ENCODE measurements at regions not wholly inside any gene's neighbourhood (a gene's known extent, or its start where the extent isn't known, plus 50 kb on each side); places are given as distances from the start of the nearest gene placed in this dataset.

DNA sequence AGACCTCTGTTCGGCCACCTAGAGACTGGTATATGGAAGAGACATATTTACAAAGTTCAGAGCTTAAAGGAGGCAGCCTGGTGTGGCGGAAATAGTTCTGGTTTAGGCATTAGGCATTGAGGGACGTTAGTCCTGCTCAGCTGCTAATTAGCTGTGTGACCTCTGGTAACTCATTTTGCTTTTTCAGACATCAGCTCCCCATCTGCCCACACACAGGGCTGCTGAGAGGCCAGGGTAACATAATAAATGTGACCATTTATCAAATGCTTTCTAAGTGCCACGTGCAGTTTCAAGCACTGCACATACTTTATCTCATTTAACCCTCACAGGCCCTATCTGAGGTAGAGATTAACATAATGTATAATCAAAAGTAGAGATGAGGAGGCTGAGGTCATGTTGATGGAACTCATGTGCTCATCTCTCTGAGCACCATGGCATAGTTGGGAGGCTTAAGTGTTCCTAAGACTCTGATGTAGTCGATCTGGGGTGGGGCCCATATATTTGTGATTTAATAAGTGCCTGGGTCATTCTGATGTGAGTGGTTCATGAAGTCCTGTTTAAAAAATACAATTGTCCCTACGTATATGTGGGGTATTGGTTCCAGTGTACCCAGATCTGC is 267.2 kb upstream of the PLXNA2 start:
- no peak overlapping the region for H2AFZ ChIP-seq (ENCODE audit: low read depth, low read length)
- no peaks in the 10 kb centered on the region for H3K36me3 ChIP-seq (ENCODE audit: insufficient read depth, low read length)
- H3K27ac ChIP-seq (ENCODE audit: low read length) = no peak overlapping the region
- TF ChIP-seq EZH2 (IDR thresholded peaks at IDR 0.05; ENCODE audit: borderline replicate concordance, low read depth, low read length, severe bottlenecking) = no peak
- TF ChIP-seq, protein P1, sequence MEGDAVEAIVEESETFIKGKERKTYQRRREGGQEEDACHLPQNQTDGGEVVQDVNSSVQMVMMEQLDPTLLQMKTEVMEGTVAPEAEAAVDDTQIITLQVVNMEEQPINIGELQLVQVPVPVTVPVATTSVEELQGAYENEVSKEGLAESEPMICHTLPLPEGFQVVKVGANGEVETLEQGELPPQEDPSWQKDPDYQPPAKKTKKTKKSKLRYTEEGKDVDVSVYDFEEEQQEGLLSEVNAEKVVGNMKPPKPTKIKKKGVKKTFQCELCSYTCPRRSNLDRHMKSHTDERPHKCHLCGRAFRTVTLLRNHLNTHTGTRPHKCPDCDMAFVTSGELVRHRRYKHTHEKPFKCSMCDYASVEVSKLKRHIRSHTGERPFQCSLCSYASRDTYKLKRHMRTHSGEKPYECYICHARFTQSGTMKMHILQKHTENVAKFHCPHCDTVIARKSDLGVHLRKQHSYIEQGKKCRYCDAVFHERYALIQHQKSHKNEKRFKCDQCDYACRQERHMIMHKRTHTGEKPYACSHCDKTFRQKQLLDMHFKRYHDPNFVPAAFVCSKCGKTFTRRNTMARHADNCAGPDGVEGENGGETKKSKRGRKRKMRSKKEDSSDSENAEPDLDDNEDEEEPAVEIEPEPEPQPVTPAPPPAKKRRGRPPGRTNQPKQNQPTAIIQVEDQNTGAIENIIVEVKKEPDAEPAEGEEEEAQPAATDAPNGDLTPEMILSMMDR (IDR thresholded peaks at IDR 0.05; ENCODE audit: borderline replicate concordance, extremely low read depth, low read length, poor library complexity, severe bottlenecking) = no peak
- no peaks in the 10 kb centered on the region for H3K9me3 ChIP-seq (ENCODE audit: insufficient read depth, low read length, severe bottlenecking)
- no peak overlapping the region for H3K4me2 ChIP-seq (ENCODE audit: insufficient read depth, low read length)
- no peaks in the 10 kb centered on the region for H3K79me2 ChIP-seq (ENCODE audit: insufficient read depth, low read length)
- peaks cover 12% of the 10 kb centered on the region for H3K27me3 ChIP-seq (ENCODE audit: insufficient read depth, low read length, poor library complexity)
- no peak for ATAC-seq (ENCODE audit: insufficient read depth, low read depth)
- no peak overlapping the region for H3K9ac ChIP-seq (ENCODE audit: low read depth, low read length)
- H4K20me1 ChIP-seq (ENCODE audit: insufficient read depth, low read length) = no peaks in the 10 kb centered on the region
- no peaks in the 10 kb centered on the region for H3K4me1 ChIP-seq (ENCODE audit: insufficient read depth, low read length)
- H3K4me3 ChIP-seq (ENCODE audit: low read depth in 1 of 2, low read length in 2 of 2) = no peak overlapping the region
- DNase-seq = no peak

DNA sequence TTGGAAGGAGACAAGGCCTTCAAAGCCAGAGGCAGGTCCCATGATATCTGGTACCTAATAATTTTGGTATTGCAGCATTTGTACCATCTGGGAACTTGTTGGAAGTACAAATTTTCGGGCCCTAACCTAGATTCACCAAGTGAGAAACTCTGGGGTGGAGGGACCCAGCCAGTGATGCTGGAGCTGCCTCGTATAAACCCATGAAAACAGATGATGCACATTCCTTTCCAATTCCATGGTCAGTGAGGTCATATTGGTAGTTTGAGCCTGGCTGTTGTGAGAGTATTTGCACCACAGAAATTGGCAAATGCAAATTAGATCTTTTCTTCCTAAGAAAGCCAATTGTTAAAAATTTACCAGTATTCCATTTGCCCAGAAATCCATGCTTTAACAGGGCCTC is 269.6 kb upstream of the PLXNA2 start:
- no peaks in the 10 kb centered on the region for H3K4me1 ChIP-seq (ENCODE audit: insufficient read depth, low read length)
- peaks cover 12% of the 10 kb centered on the region for H3K27me3 ChIP-seq (ENCODE audit: insufficient read depth, low read length, poor library complexity)
- no peaks in the 10 kb centered on the region for H3K79me2 ChIP-seq (ENCODE audit: insufficient read depth, low read length)
- no peak overlapping the region for H2AFZ ChIP-seq (ENCODE audit: low read depth, low read length)
- no peak overlapping the region for H3K9ac ChIP-seq (ENCODE audit: low read depth, low read length)
- TF ChIP-seq, protein P1 (IDR thresholded peaks at IDR 0.05; ENCODE audit: borderline replicate concordance, extremely low read depth, low read length, poor library complexity, severe bottlenecking) = no peak
- TF ChIP-seq EZH2 (IDR thresholded peaks at IDR 0.05; ENCODE audit: borderline replicate concordance, low read depth, low read length, severe bottlenecking) = no peak
- no peaks in the 10 kb centered on the region for H3K9me3 ChIP-seq (ENCODE audit: insufficient read depth, low read length, severe bottlenecking)
- no peaks in the 10 kb centered on the region for H4K20me1 ChIP-seq (ENCODE audit: insufficient read depth, low read length)
- DNase-seq (no peak), ATAC-seq (ENCODE audit: insufficient read depth, low read depth) (no peak)
- H3K4me2 ChIP-seq (ENCODE audit: insufficient read depth, low read length) = no peak overlapping the region
- H3K4me3 ChIP-seq (ENCODE audit: low read depth in 1 of 2, low read length in 2 of 2) = no peak overlapping the region
- no peaks in the 10 kb centered on the region for H3K36me3 ChIP-seq (ENCODE audit: insufficient read depth, low read length)
- no peak overlapping the region for H3K27ac ChIP-seq (ENCODE audit: low read length)

DNA sequence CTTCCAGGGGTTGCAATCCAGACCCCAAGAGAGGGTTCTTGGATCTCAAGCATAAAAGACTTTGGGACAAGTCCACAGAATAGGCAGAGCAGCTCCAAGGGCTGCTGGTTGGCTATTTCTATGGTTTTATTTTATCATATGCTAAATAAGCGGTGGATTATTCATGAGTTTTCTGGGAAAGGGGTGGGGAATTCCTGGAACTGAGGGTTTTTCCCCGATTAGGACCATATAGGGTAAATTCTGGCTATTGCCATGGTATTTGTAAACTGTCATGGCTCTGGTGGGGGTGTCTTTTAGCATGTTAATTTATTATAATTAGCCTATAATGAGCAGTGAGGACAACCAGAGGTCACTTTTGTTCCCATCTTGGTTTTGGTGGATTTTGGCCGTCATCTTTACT is 270.9 kb upstream of the PLXNA2 start:
- Histone ChIP-seq H3K4me3 (ENCODE audit: low read depth in 1 of 2, low read length in 2 of 2) (no peak overlapping the region), H3K27me3 (ENCODE audit: insufficient read depth, low read length, poor library complexity) (peaks cover 9% of the 10 kb centered on the region), H3K9me3 (ENCODE audit: insufficient read depth, low read length, severe bottlenecking) (no peaks in the 10 kb centered on the region), H4K20me1 (ENCODE audit: insufficient read depth, low read length) (no peaks in the 10 kb centered on the region), H3K4me2 (ENCODE audit: insufficient read depth, low read length) (no peak overlapping the region), H2AFZ (ENCODE audit: low read depth, low read length) (no peak overlapping the region), H3K36me3 (ENCODE audit: insufficient read depth, low read length) (no peaks in the 10 kb centered on the region), H3K27ac (ENCODE audit: low read length) (no peak overlapping the region), H3K4me1 (ENCODE audit: insufficient read depth, low read length) (no peaks in the 10 kb centered on the region), H3K9ac (ENCODE audit: low read depth, low read length) (no peak overlapping the region), H3K79me2 (ENCODE audit: insufficient read depth, low read length) (no peaks in the 10 kb centered on the region)
- no peak for DNase-seq
- TF ChIP-seq EZH2 (IDR thresholded peaks at IDR 0.05; ENCODE audit: borderline replicate concordance, low read depth, low read length, severe bottlenecking) = no peak
- TF ChIP-seq, protein P1 (IDR thresholded peaks at IDR 0.05; ENCODE audit: borderline replicate concordance, extremely low read depth, low read length, poor library complexity, severe bottlenecking) = no peak
- no peak for ATAC-seq (ENCODE audit: insufficient read depth, low read depth)

Data from DND-41 (cell line).